CD14-positive monocyte (primary cell): ENCODE measurements at regions not wholly inside any gene's neighbourhood (a gene's known extent, or its start where the extent isn't known, plus 50 kb on each side); places are given as distances from the start of the nearest gene placed in this dataset.

Experiments used
- DNase-seq, 3 donors: peaks; one replicate each; pipeline ENCODE4 v3.0.0-alpha.2; 2011 to 2022
- H2AFZ ChIP-seq: 2 replicates; pipeline ENCODE4 v1.6.0; 2012; ENCODE audit warnings: mild to moderate bottlenecking, low read depth, low read length, inconsistent platforms; ENCODE audit not compliant: insufficient read depth, poor library complexity, severe bottlenecking
- H3K27ac ChIP-seq, 2 donors: 1 replicate in 1 of 2; 2 replicates in 1 of 2; pipeline ENCODE4 v1.5.1; 2012 to 2013; ENCODE audit warnings: low read length in 2 of 2, control low read depth in 1 of 2, inconsistent platforms in 1 of 2, low read depth in 1 of 2, mild to moderate bottlenecking in 1 of 2
- H3K27me3 ChIP-seq, 2 donors: one replicate each; pipeline versions ENCODE4 v1.6.0 to v1.6.1; 2011 to 2013; ENCODE audit warnings: low read length in 2 of 2; ENCODE audit not compliant: control insufficient read depth in 2 of 2, insufficient read depth in 2 of 2
- H3K36me3 ChIP-seq, 2 donors: replicated peaks in 1 of 2; 1 replicate in 1 of 2; 2 replicates in 1 of 2; pipeline versions ENCODE4 v1.5.1 to v1.6.1; 2012 to 2013; ENCODE audit warnings: low read length in 2 of 2, control low read depth in 1 of 2, inconsistent platforms in 1 of 2, mild to moderate bottlenecking in 1 of 2; ENCODE audit not compliant: insufficient read depth in 2 of 2, control insufficient read depth in 1 of 2
- H3K4me1 ChIP-seq, 2 donors: 1 replicate in 1 of 2; 2 replicates in 1 of 2; pipeline versions ENCODE4 v1.5.1 to v1.6.1; 2012 to 2013; ENCODE audit warnings: low read length in 2 of 2, control low read depth in 1 of 2, inconsistent platforms in 1 of 2, mild to moderate bottlenecking in 1 of 2, moderate library complexity in 1 of 2; ENCODE audit not compliant: insufficient read depth in 2 of 2, control insufficient read depth in 1 of 2
- H3K4me2 ChIP-seq: replicated peaks from 2 replicates; pipeline ENCODE3; 2012; ENCODE audit warnings: low read length, moderate library complexity, mild to moderate bottlenecking; ENCODE audit not compliant: poor library complexity, severe bottlenecking; ENCODE audit errors: extremely low read depth
- H3K4me3 ChIP-seq, 3 experiments: fragments of 200-600 bp in 1 of 3; sonication (generic) in 1 of 3; replicated peaks in 1 of 3; 1 replicate in 2 of 3; 2 replicates in 1 of 3; pipeline ENCODE4 v1.5.1; 2011 to 2013; ENCODE audit warnings: low read length in 3 of 3, mild to moderate bottlenecking in 3 of 3, control low read depth in 2 of 3, low read depth in 2 of 3, inconsistent platforms in 1 of 3, moderate library complexity in 1 of 3
- H3K79me2 ChIP-seq: 2 replicates; pipeline ENCODE4 v1.6.0; 2012; ENCODE audit warnings: mild to moderate bottlenecking, control low read depth, inconsistent platforms, low read length, moderate library complexity; ENCODE audit not compliant: insufficient read depth
- H3K9ac ChIP-seq: 2 replicates; pipeline ENCODE4 v1.6.0; 2017; ENCODE audit warnings: low read length, mild to moderate bottlenecking; ENCODE audit not compliant: insufficient read depth, poor library complexity, severe bottlenecking
- H3K9me3 ChIP-seq, 2 donors: replicated peaks in 1 of 2; 1 replicate in 1 of 2; 2 replicates in 1 of 2; pipeline versions ENCODE4 v1.5.1 to v1.6.1; 2012 to 2013; ENCODE audit warnings: low read length in 2 of 2, control low read depth in 1 of 2; ENCODE audit not compliant: control insufficient read depth in 1 of 2, insufficient read depth in 1 of 2
- H4K20me1 ChIP-seq: 2 replicates; pipeline ENCODE4 v1.6.0; 2012; ENCODE audit warnings: mild to moderate bottlenecking, low read length, control low read depth, moderate library complexity; ENCODE audit not compliant: insufficient read depth
- H3K27ac Mint-ChIP-seq, 7 donors: one replicate each; pipeline ENCODE4 v1.8.0; 2020; ENCODE audit warnings: mild to moderate bottlenecking in 7 of 7, mixed read lengths in 7 of 7, moderate library complexity in 6 of 7, inconsistent platforms in 2 of 7
- H3K27me3 Mint-ChIP-seq, 3 donors: one replicate each; pipeline ENCODE4 v1.8.0; 2021 to 2022; ENCODE audit warnings: low read depth in 3 of 3, mild to moderate bottlenecking in 3 of 3, mixed read lengths in 3 of 3, moderate library complexity in 3 of 3, inconsistent platforms in 1 of 3
- H3K36me3 Mint-ChIP-seq, 2 donors: one replicate each; pipeline ENCODE4 v1.8.0; 2020; ENCODE audit warnings: mixed read lengths in 2 of 2, inconsistent platforms in 1 of 2, mild to moderate bottlenecking in 1 of 2
- H3K4me1 Mint-ChIP-seq: one replicate; pipeline ENCODE4 v1.8.0; 2020; ENCODE audit warnings: mild to moderate bottlenecking, mixed read lengths
- H3K4me3 Mint-ChIP-seq, 2 donors: one replicate each; pipeline ENCODE4 v1.8.0; 2020; ENCODE audit warnings: mild to moderate bottlenecking in 2 of 2, mixed read lengths in 2 of 2, moderate library complexity in 1 of 2
- H3K9me3 Mint-ChIP-seq, 7 donors: one replicate each; pipeline ENCODE4 v1.8.0; 2020 to 2022; ENCODE audit warnings: mixed read lengths in 7 of 7, mild to moderate bottlenecking in 6 of 7, moderate library complexity in 6 of 7, inconsistent platforms in 2 of 7
- CTCF ChIP-seq: fragments of 200-600 bp; IDR thresholded peaks from one replicate; pipeline ENCODE4 v1.8.0; 2022; ENCODE audit warnings: antibody characterized with exemption, mild to moderate bottlenecking
- WGBS: methylation state at CpG from one replicate; pipeline ENCODE4 v1.1.5; 2013; ENCODE audit warnings: missing lambda C conversion rate; ENCODE audit not compliant: insufficient coverage; 5-methylcytosine and 5-hydroxymethylcytosine counted together
- intact Hi-C, 2 donors: fragments of 100-400 bp; cut with micrococcal nuclease; formaldehyde crosslinking; loops; one replicate each; pipeline versions ENCODE4 v1.15.0 to v1.15.1; 2023

GRCh38 chr10:78865931-78866717 lies 202.6 kb upstream of the ZMIZ1 start:
- Mint-ChIP-seq H3K36me3 (no peaks in the 10 kb centered on the region), H3K27ac (no peak overlapping the region), H3K27me3 (peaks cover 10 to 28% (median 13%) of the 10 kb centered on the region in 3 donors), H3K4me1 (peaks cover 3% of the 10 kb centered on the region), H3K4me3 (no peak overlapping the region), H3K9me3 (peaks cover 0 to 2% (median 0%) of the 10 kb centered on the region in 7 donors)
- Histone ChIP-seq H3K9ac (no peak overlapping the region), H4K20me1 (no peaks in the 10 kb centered on the region), H3K4me2 (no peak overlapping the region), H3K27ac (no peak overlapping the region), H3K4me3 (no peak overlapping the region), H3K79me2 (no peaks in the 10 kb centered on the region), H3K9me3 (no peaks in the 10 kb centered on the region), H3K27me3 (peaks cover 0 to 2% of the 10 kb centered on the region in 2 donors), H3K4me1 (no peaks in the 10 kb centered on the region), H2AFZ (no peak overlapping the region), H3K36me3 (no peaks in the 10 kb centered on the region)
- DNase-seq: no peak
- WGBS: 98% methylated on average over 5 of the region's 12 CpGs
- TF ChIP-seq CTCF: no peak
- intact Hi-C loops: no loop called here

- no peaks in the 10 kb centered on the region for H3K36me3 Mint-ChIP-seq
- Histone ChIP-seq H4K20me1 (no peaks in the 10 kb centered on the region), H3K9ac (no peak overlapping the region), H3K4me1 (no peaks in the 10 kb centered on the region), H3K4me2 (no peak overlapping the region), H3K27ac (no peak overlapping the region), H3K27me3 (peaks cover 2% of the 10 kb centered on the region in 2 donors), H3K4me3 (no peak overlapping the region), H3K9me3 (no peaks in the 10 kb centered on the region), H3K79me2 (no peaks in the 10 kb centered on the region), H2AFZ (no peak overlapping the region), H3K36me3 (no peaks in the 10 kb centered on the region)
- TF ChIP-seq CTCF: no peak
- no peak overlapping the region for H3K4me3 Mint-ChIP-seq
- peaks cover 12 to 31% (median 14%) of the 10 kb centered on the region in 3 donors for H3K27me3 Mint-ChIP-seq
- intact Hi-C loops: no loop called here
- H3K4me1 Mint-ChIP-seq: peaks cover 3% of the 10 kb centered on the region
- H3K9me3 Mint-ChIP-seq: peaks cover 0 to 2% (median 0%) of the 10 kb centered on the region in 7 donors
- WGBS: 75% methylated on average over 6 of the region's 7 CpGs
- H3K27ac Mint-ChIP-seq: no peak overlapping the region
- DNase-seq: no peak
Observed at GRCh38 chr10:78866731-78867554, 201.8 kb upstream of the ZMIZ1 start.
